ENCODE measurements at regions not wholly inside any gene's neighbourhood (a gene's known extent, or its start where the extent isn't known, plus 50 kb on each side); places are given as distances from the start of the nearest gene placed in this dataset.

DNA sequence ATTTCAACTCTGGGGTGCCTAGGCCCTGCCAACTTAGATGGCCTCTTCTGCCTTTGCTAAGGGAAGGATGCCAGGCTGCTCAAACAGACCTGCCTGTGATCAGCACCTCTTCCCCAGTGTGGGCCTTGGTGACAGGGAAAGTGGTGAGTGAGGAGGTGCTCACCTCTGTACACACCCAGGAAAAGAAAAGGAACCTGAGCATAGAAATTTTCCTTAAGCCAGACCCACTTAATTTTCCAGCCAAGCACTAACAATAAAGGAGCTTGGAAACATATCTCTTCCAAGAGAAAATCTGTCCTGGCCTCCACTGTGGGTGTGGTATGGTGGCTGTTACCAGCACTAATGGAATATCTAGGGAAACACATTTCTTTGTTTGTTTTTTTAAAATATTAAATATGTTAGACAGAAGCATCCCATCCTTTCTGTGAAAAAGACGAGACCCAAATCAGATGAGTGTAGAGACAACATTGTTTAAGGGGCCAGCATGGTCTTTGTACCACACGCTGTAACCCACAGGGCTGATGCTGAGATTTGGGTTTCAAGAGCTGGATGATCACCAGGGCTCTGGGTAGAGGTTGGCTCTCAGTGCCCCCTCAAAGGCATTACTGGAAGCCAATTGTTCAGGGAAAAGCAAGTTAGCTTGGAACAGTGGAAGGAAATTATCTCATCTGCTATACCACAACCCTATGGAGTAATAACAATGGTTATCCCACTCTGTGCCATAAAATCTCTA, 472.2 kb downstream of the INSC start:
- TF ChIP-seq, protein P1, sequence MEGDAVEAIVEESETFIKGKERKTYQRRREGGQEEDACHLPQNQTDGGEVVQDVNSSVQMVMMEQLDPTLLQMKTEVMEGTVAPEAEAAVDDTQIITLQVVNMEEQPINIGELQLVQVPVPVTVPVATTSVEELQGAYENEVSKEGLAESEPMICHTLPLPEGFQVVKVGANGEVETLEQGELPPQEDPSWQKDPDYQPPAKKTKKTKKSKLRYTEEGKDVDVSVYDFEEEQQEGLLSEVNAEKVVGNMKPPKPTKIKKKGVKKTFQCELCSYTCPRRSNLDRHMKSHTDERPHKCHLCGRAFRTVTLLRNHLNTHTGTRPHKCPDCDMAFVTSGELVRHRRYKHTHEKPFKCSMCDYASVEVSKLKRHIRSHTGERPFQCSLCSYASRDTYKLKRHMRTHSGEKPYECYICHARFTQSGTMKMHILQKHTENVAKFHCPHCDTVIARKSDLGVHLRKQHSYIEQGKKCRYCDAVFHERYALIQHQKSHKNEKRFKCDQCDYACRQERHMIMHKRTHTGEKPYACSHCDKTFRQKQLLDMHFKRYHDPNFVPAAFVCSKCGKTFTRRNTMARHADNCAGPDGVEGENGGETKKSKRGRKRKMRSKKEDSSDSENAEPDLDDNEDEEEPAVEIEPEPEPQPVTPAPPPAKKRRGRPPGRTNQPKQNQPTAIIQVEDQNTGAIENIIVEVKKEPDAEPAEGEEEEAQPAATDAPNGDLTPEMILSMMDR (IDR thresholded peaks at IDR 0.05): no peak
- TF ChIP-seq POLR2AphosphoS5 (IDR thresholded peaks at IDR 0.05) (no peak), EP300 (IDR thresholded peaks at IDR 0.05) (no peak), POLR2A (IDR thresholded peaks at IDR 0.05) (no peak)
- intact Hi-C loops (cut with DNase I): no loop called here
- H3K9me3 ChIP-seq: no peaks in the 10 kb centered on the region
- no peaks in the 10 kb centered on the region for H3K4me1 ChIP-seq
- no peaks in the 10 kb centered on the region for H3K27me3 ChIP-seq
- DNase-seq: no peak
- no peak overlapping the region for H3K27ac ChIP-seq
- no peaks in the 10 kb centered on the region for H3K36me3 ChIP-seq
- no peak overlapping the region for H3K4me3 ChIP-seq
- 80 to 84% methylated on average over 2 of the region's 2 CpGs for WGBS, 2 donors

DNA sequence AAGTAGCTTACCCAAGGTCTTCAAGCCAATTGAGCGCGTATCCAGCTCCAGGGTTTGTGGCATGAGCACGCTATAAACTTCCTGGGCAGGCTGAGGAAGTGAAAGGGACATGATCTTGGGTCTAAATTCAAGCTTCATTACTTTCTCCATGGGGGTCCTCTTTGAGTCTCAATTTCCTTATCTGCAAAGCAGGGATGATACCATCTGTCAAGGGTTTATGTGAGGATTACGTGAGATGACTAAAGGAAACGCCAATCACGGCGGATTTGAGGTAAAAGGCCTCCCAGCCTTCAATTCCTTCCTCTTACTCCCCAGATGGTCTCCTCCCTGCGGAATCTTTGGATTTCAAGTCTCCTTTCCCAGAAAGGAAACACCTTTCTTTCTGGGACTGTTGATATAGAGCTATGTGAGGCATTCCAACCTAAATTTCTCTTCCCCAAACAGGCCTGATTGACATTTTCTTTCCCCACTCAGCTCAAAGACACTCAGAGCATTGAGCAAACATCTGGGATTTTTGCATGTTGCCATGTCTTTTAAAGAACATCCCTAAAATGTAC, 474.4 kb downstream of the INSC start:
- H3K36me3 ChIP-seq: no peaks in the 10 kb centered on the region
- TF ChIP-seq, protein P1 (IDR thresholded peaks at IDR 0.05): no peak
- TF ChIP-seq POLR2AphosphoS5 (IDR thresholded peaks at IDR 0.05) (no peak), POLR2A (IDR thresholded peaks at IDR 0.05) (no peak), EP300 (IDR thresholded peaks at IDR 0.05) (no peak)
- no peak overlapping the region for H3K4me3 ChIP-seq
- DNase-seq: no peak
- intact Hi-C loops (cut with DNase I): no loop called here
- H3K4me1 ChIP-seq: no peaks in the 10 kb centered on the region
- no peak overlapping the region for H3K27ac ChIP-seq
- WGBS, 2 donors: 84 to 94% methylated on average over 8 of the region's 8 CpGs
- no peaks in the 10 kb centered on the region for H3K27me3 ChIP-seq
- H3K9me3 ChIP-seq: no peaks in the 10 kb centered on the region

DNA sequence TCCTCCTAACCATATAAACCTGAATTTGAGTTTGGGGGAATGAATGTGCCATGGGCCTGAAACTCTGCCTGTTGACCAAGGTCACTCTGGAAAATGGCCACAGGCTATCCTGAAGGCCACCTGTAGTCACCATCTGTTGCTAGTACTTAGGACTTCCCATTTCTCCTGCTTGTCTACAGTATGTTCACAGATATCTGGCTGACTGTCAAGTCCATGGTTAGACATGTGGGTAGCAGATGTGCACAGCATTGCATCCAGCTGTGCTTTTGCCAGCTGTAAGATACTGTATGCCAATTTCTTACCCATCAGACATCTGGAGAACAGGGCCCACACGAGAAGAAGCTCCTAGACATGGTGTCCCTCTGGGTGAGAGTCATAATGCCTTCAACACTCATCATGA, 475.4 kb downstream of the INSC start:
- no peaks in the 10 kb centered on the region for H3K27me3 ChIP-seq
- intact Hi-C loops (cut with DNase I): no loop called here
- H3K27ac ChIP-seq: no peak overlapping the region
- H3K36me3 ChIP-seq: no peaks in the 10 kb centered on the region
- no peak overlapping the region for H3K4me3 ChIP-seq
- 67% methylated on average over 1 of the region's 1 CpG for WGBS, 2 donors
- H3K4me1 ChIP-seq: no peaks in the 10 kb centered on the region
- TF ChIP-seq EP300 (IDR thresholded peaks at IDR 0.05) (no peak), POLR2AphosphoS5 (IDR thresholded peaks at IDR 0.05) (no peak), POLR2A (IDR thresholded peaks at IDR 0.05) (no peak)
- TF ChIP-seq, protein P1 (IDR thresholded peaks at IDR 0.05): no peak
- no peaks in the 10 kb centered on the region for H3K9me3 ChIP-seq
- no peak for DNase-seq

DNA sequence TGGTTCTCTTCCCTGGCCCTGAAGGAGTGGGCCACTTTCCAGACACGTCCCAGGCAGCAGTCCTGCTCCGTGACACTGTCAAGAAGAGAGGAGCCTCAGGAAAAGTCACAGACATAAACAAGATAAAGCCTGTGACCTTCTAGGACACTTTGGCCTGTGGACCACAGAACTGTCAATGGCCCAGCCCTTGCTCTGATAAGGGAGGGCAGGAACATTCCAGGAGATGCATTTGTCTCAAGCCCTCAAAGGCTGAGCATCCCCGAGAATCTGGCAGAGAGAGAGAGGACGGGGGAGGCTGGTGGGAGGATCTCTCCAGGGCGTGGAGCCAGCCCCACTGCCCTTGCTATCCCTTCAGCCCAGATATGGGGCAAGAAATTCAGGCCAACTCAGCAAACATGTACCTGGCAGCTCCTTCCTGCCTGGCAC, 476.4 kb downstream of the INSC start:
- Histone ChIP-seq H3K36me3 (no peaks in the 10 kb centered on the region), H3K27ac (no peak overlapping the region), H3K27me3 (no peaks in the 10 kb centered on the region), H3K4me3 (no peak overlapping the region), H3K9me3 (no peaks in the 10 kb centered on the region), H3K4me1 (no peaks in the 10 kb centered on the region)
- WGBS, 2 donors: 78 to 85% methylated on average over 5 of the region's 5 CpGs
- DNase-seq: no peak
- intact Hi-C loops (cut with DNase I): no loop called here
- no peak for TF ChIP-seq POLR2A (IDR thresholded peaks at IDR 0.05)
- TF ChIP-seq POLR2AphosphoS5 (IDR thresholded peaks at IDR 0.05): no peak
- TF ChIP-seq, protein P1 (IDR thresholded peaks at IDR 0.05): no peak
- no peak for TF ChIP-seq EP300 (IDR thresholded peaks at IDR 0.05)
